ENCODE measurements at regions not wholly inside any gene's neighbourhood (a gene's known extent, or its start where the extent isn't known, plus 50 kb on each side); places are given as distances from the start of the nearest gene placed in this dataset.

GRCh38 chr9:116081435-116082115 lies 72.0 kb upstream of the PAPPA start:
- ATAC-seq (ENCODE audit: low read depth in 2 of 2) (no peak), DNase-seq (no peak)
- Mint-ChIP-seq H3K27me3 (peaks cover 0 to 4% (median 0%) of the 10 kb centered on the region in 3 donors), H3K4me3 (no peak overlapping the region), H3K36me3 (no peaks in the 10 kb centered on the region), H3K9me3 (peaks cover 0 to 4% (median 0%) of the 10 kb centered on the region in 7 donors), H3K27ac (no peak overlapping the region), H3K4me1 (no peaks in the 10 kb centered on the region)

- Mint-ChIP-seq H3K27ac (no peak overlapping the region), H3K4me1 (no peaks in the 10 kb centered on the region), H3K4me3 (no peak overlapping the region), H3K36me3 (no peaks in the 10 kb centered on the region), H3K9me3 (peaks cover 0 to 2% (median 0%) of the 10 kb centered on the region in 7 donors), H3K27me3 (no peaks in the 10 kb centered on the region)
- DNase-seq, result no peak
- no peak for ATAC-seq (ENCODE audit: low read depth in 2 of 2)
Observed at GRCh38 chr9:116083837-116084236, 69.8 kb upstream of the PAPPA start.

GRCh38 chr9:116084497-116084896 lies 69.1 kb upstream of the PAPPA start:
- no peak overlapping the region for H3K27ac Mint-ChIP-seq
- no peak overlapping the region for H3K4me3 Mint-ChIP-seq

GRCh38 chr9:116087246-116087645 lies 66.3 kb upstream of the PAPPA start:
- no peaks in the 10 kb centered on the region for H3K27me3 Mint-ChIP-seq
- DNase-seq (no peak), ATAC-seq (ENCODE audit: low read depth in 2 of 2) (no peak)
- H3K27ac Mint-ChIP-seq, result no peak overlapping the region
- no peak overlapping the region for H3K4me3 Mint-ChIP-seq
- peaks cover 0 to 6% (median 2%) of the 10 kb centered on the region in 7 donors for H3K9me3 Mint-ChIP-seq
- no peaks in the 10 kb centered on the region for H3K36me3 Mint-ChIP-seq
- H3K4me1 Mint-ChIP-seq, result no peaks in the 10 kb centered on the region

More at GRCh38 chr9:116084497-116084896, 69.1 kb upstream of the PAPPA start:
- Mint-ChIP-seq H3K4me1 (no peaks in the 10 kb centered on the region), H3K36me3 (no peaks in the 10 kb centered on the region), H3K9me3 (peaks cover 0 to 2% (median 0%) of the 10 kb centered on the region in 7 donors), H3K27me3 (no peaks in the 10 kb centered on the region)
- DNase-seq, result no peak
- ATAC-seq (ENCODE audit: low read depth in 2 of 2), result no peak

GRCh38 chr9:116087751-116088194 lies 65.8 kb upstream of the PAPPA start:
- DNase-seq (no peak), ATAC-seq (ENCODE audit: low read depth in 2 of 2) (no peak)
- no peaks in the 10 kb centered on the region for H3K36me3 Mint-ChIP-seq
- H3K27me3 Mint-ChIP-seq, result no peaks in the 10 kb centered on the region
- peaks cover 0 to 6% (median 2%) of the 10 kb centered on the region in 7 donors for H3K9me3 Mint-ChIP-seq
- no peak overlapping the region for H3K4me3 Mint-ChIP-seq
- no peaks in the 10 kb centered on the region for H3K4me1 Mint-ChIP-seq
- H3K27ac Mint-ChIP-seq, result no peak overlapping the region

- H3K36me3 Mint-ChIP-seq, result no peaks in the 10 kb centered on the region
- no peak overlapping the region for H3K4me3 Mint-ChIP-seq
- no peaks in the 10 kb centered on the region for H3K4me1 Mint-ChIP-seq
- H3K9me3 Mint-ChIP-seq, result peaks cover 0 to 6% (median 2%) of the 10 kb centered on the region in 7 donors
- DNase-seq (no peak), ATAC-seq (ENCODE audit: low read depth in 2 of 2) (no peak)
- H3K27me3 Mint-ChIP-seq, result no peaks in the 10 kb centered on the region
- H3K27ac Mint-ChIP-seq, result no peak overlapping the region
Observed at GRCh38 chr9:116088396-116088795, 65.2 kb upstream of the PAPPA start.

- H3K4me1 Mint-ChIP-seq, result no peaks in the 10 kb centered on the region
- DNase-seq, result no peak
- H3K36me3 Mint-ChIP-seq, result no peaks in the 10 kb centered on the region
- no peak overlapping the region for H3K27ac Mint-ChIP-seq
- no peaks in the 10 kb centered on the region for H3K27me3 Mint-ChIP-seq
- ATAC-seq (ENCODE audit: low read depth in 2 of 2), result no peak
- peaks cover 0 to 6% (median 2%) of the 10 kb centered on the region in 7 donors for H3K9me3 Mint-ChIP-seq
- no peak overlapping the region for H3K4me3 Mint-ChIP-seq
Observed at GRCh38 chr9:116090030-116090770, 63.4 kb upstream of the PAPPA start.

GRCh38 chr9:116094846-116095245 lies 58.7 kb upstream of the PAPPA start:
- ATAC-seq (ENCODE audit: low read depth in 2 of 2) (no peak), DNase-seq (no peak)
- H3K27me3 Mint-ChIP-seq, result no peaks in the 10 kb centered on the region
- no peak overlapping the region for H3K4me3 Mint-ChIP-seq
- no peaks in the 10 kb centered on the region for H3K36me3 Mint-ChIP-seq
- H3K4me1 Mint-ChIP-seq, result no peaks in the 10 kb centered on the region
- H3K27ac Mint-ChIP-seq, result no peak overlapping the region
- peaks cover 0 to 13% (median 3%) of the 10 kb centered on the region in 7 donors for H3K9me3 Mint-ChIP-seq

- H3K4me1 Mint-ChIP-seq, result no peaks in the 10 kb centered on the region
- H3K27me3 Mint-ChIP-seq, result no peaks in the 10 kb centered on the region
- no peak overlapping the region for H3K27ac Mint-ChIP-seq
- DNase-seq, result no peak
- no peak for ATAC-seq (ENCODE audit: low read depth in 2 of 2)
- H3K36me3 Mint-ChIP-seq, result no peaks in the 10 kb centered on the region
- H3K9me3 Mint-ChIP-seq, result peaks cover 0 to 13% (median 2%) of the 10 kb centered on the region in 7 donors
- no peak overlapping the region for H3K4me3 Mint-ChIP-seq
Observed at GRCh38 chr9:116095403-116095802, 58.2 kb upstream of the PAPPA start.

- Mint-ChIP-seq H3K36me3 (no peaks in the 10 kb centered on the region), H3K4me1 (no peaks in the 10 kb centered on the region), H3K9me3 (peaks cover 0 to 11% (median 2%) of the 10 kb centered on the region in 7 donors), H3K4me3 (no peak overlapping the region), H3K27ac (no peak overlapping the region), H3K27me3 (no peaks in the 10 kb centered on the region)
- ATAC-seq (ENCODE audit: low read depth in 2 of 2), result no peak
- no peak for DNase-seq
Observed at GRCh38 chr9:116096046-116096445, 57.5 kb upstream of the PAPPA start.

GRCh38 chr9:116096853-116097252 lies 56.7 kb upstream of the PAPPA start:
- Mint-ChIP-seq H3K36me3 (no peaks in the 10 kb centered on the region), H3K27me3 (no peaks in the 10 kb centered on the region), H3K4me1 (no peaks in the 10 kb centered on the region), H3K4me3 (no peak overlapping the region), H3K9me3 (peaks cover 0 to 11% (median 2%) of the 10 kb centered on the region in 7 donors), H3K27ac (no peak overlapping the region)
- DNase-seq (no peak), ATAC-seq (ENCODE audit: low read depth in 2 of 2) (no peak)

GRCh38 chr9:116098476-116098875 lies 55.1 kb upstream of the PAPPA start:
- Mint-ChIP-seq H3K4me3 (no peak overlapping the region), H3K36me3 (no peaks in the 10 kb centered on the region), H3K9me3 (peaks cover 0 to 11% (median 2%) of the 10 kb centered on the region in 7 donors), H3K4me1 (no peaks in the 10 kb centered on the region), H3K27ac (no peak overlapping the region), H3K27me3 (no peaks in the 10 kb centered on the region)
- DNase-seq (no peak), ATAC-seq (ENCODE audit: low read depth in 2 of 2) (no peak)

GRCh38 chr9:116099821-116100220 lies 53.8 kb upstream of the PAPPA start:
- no peak overlapping the region for H3K27ac Mint-ChIP-seq
- ATAC-seq (ENCODE audit: low read depth in 2 of 2) (no peak), DNase-seq (no peak)
- peaks cover 0 to 13% (median 2%) of the 10 kb centered on the region in 7 donors for H3K9me3 Mint-ChIP-seq
- no peaks in the 10 kb centered on the region for H3K4me1 Mint-ChIP-seq
- H3K27me3 Mint-ChIP-seq, result no peaks in the 10 kb centered on the region
- H3K36me3 Mint-ChIP-seq, result no peaks in the 10 kb centered on the region
- H3K4me3 Mint-ChIP-seq, result no peak overlapping the region

GRCh38 chr9:116100711-116101121 lies 52.9 kb upstream of the PAPPA start:
- no peak for DNase-seq
- H3K4me3 Mint-ChIP-seq, result no peak overlapping the region
- no peaks in the 10 kb centered on the region for H3K36me3 Mint-ChIP-seq
- H3K27ac Mint-ChIP-seq, result no peak overlapping the region
- no peak for ATAC-seq (ENCODE audit: low read depth in 2 of 2)
- H3K27me3 Mint-ChIP-seq, result no peaks in the 10 kb centered on the region
- H3K9me3 Mint-ChIP-seq, result peaks cover 0 to 13% (median 2%) of the 10 kb centered on the region in 7 donors
- no peaks in the 10 kb centered on the region for H3K4me1 Mint-ChIP-seq

Data from naive B cell (primary cell).